ENCODE measurements at regions not wholly inside any gene's neighbourhood (a gene's known extent, or its start where the extent isn't known, plus 50 kb on each side); places are given as distances from the start of the nearest gene placed in this dataset.

GRCh38 chr9:11742471-11742870 lies 950.7 kb upstream of the TYRP1 start:
- H3K4me1 ChIP-seq (ENCODE audit: control insufficient read depth, extremely low read depth, insufficient read depth, low read length) = no peaks in the 10 kb centered on the region
- BruUV-seq (replicated peaks) = no TSS peak
- H3K9me3 ChIP-seq (replicated peaks; ENCODE audit: control insufficient read depth, insufficient read depth, low read length) = peaks cover 1% of the 10 kb centered on the region
- H3K79me2 ChIP-seq (ENCODE audit: control insufficient read depth, insufficient read depth, low read length) = no peaks in the 10 kb centered on the region
- intact Hi-C loops (cut with micrococcal nuclease) (no loop called here), dilution Hi-C loops (cut with MboI; ENCODE audit: extremely low pct_ligation_motif_present, low sequenced_read_pairs) (no loop called here)
- H4K20me1 ChIP-seq (replicated peaks; ENCODE audit: control insufficient read depth, extremely low read depth, insufficient read depth, low read length) = no peaks in the 10 kb centered on the region
- ChIA-PET POLR2A (no interaction called here), CTCF (no interaction called here)
- no peak overlapping the region for H2AFZ ChIP-seq (ENCODE audit: low read depth, low read length)
- no peak for DNase-seq (ENCODE audit: low read depth, low spot score)
- TF ChIP-seq MYC (IDR thresholded peaks at IDR 0.05; ENCODE audit: low read depth, low read length) (no peak), POLR2AphosphoS5 (IDR thresholded peaks at IDR 0.05; ENCODE audit: insufficient read depth, low read depth, low read length) (no peak), EZH2 (IDR thresholded peaks at IDR 0.05; ENCODE audit: borderline replicate concordance, low read depth, low read length, severe bottlenecking) (no peak), FOS (IDR thresholded peaks at IDR 0.05; ENCODE audit: borderline replicate concordance, insufficient read depth, low read length) (no peak), JUN (IDR thresholded peaks at IDR 0.05; ENCODE audit: borderline replicate concordance, insufficient read depth, insufficient read length, low read depth) (no peak), CTCF (IDR thresholded peaks at IDR 0.05; ENCODE audit: extremely low read depth in 1 of 2, insufficient read depth in 1 of 2, low read depth in 1 of 2, low read length in 2 of 2) (no peak), MAX (IDR thresholded peaks at IDR 0.05; ENCODE audit: insufficient read depth, insufficient read length) (no peak), POLR2A (IDR thresholded peaks at IDR 0.05; ENCODE audit: low read depth, low read length) (no peak), GATA2 (IDR thresholded peaks at IDR 0.05; ENCODE audit: insufficient read depth, insufficient read length, low read depth, low read length) (no peak)
- FAIRE-seq = no peak
- H3K4me2 ChIP-seq (ENCODE audit: insufficient read depth, low read length) = no peak overlapping the region
- no peak overlapping the region for H3K27ac ChIP-seq (ENCODE audit: insufficient read depth, low read depth, low read length)
- no peak overlapping the region for H3K4me3 ChIP-seq (replicated peaks in 1 of 3; ENCODE audit: insufficient read depth in 1 of 3, low read depth in 1 of 3, low read length in 3 of 3)
- H3K9ac ChIP-seq (replicated peaks; ENCODE audit: extremely low read depth, insufficient read depth, low read length) = no peak overlapping the region
- no peaks in the 10 kb centered on the region for H3K27me3 ChIP-seq (ENCODE audit: control insufficient read depth in 2 of 2, insufficient read depth in 2 of 2, low read length in 2 of 2)
- H3K36me3 ChIP-seq (ENCODE audit: control insufficient read depth in 2 of 2, extremely low read depth in 1 of 2, insufficient read depth in 2 of 2, low read length in 2 of 2) = no peaks in the 10 kb centered on the region
- H3K9me1 ChIP-seq (replicated peaks; ENCODE audit: control insufficient read depth, extremely low read depth, insufficient read depth, low read length) = no peaks in the 10 kb centered on the region
